ENCODE measurements at regions not wholly inside any gene's neighbourhood (a gene's known extent, or its start where the extent isn't known, plus 50 kb on each side); places are given as distances from the start of the nearest gene placed in this dataset.

DNA sequence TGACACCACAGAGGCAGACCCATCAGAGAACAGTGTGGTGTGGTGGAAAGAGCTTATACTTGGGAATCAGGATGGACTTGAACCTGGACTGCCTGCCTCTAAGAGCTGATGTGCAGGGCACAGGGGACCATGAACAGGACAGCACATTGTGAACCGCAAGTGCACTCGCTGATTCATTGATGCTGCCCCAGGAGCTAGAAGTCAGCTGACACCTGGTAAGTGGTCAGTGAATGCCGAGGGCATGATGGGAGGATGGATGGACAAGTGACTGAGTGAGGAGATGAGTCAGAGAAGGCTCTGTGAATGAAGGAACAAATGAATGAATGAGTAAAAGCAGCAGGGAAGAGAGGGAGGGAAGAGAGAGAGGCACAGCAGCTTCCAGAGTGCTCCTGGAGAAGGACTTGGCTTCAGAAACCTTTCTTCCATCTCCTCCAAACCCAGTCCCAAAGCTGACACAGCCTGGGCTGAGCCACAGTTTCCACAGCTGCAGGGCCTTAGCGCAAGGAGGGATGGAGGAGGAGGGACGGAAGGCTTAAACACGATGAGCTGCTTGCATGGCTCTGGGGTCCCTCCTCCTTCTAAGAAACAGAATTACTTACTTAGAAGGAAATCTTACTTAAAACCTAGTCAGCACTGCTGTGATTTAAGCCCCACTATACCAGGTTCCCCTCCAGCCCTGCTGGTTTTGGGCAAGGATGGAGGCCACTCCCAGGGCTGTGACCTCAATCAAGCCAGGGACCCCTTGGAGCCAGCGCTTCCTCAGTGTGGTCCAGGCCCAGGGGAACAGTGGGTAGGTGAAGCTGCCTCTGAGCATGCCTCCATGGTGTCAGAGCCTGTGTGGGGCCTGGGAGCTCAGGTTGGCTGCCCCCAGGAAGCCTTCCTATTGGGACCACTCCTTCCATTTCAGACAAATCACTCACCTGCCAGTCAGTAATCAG lies 184.6 kb downstream of the TMEM132E start:
- no peak for TF ChIP-seq EZH2 (IDR thresholded peaks at IDR 0.05; ENCODE audit: insufficient read depth, poor library complexity, severe bottlenecking)
- no peak for TF ChIP-seq EZH2phosphoT487 (IDR thresholded peaks at IDR 0.05; ENCODE audit: insufficient read depth, low read depth)
